ENCODE measurements at regions not wholly inside any gene's neighbourhood (a gene's known extent, or its start where the extent isn't known, plus 50 kb on each side); places are given as distances from the start of the nearest gene placed in this dataset.

DNA sequence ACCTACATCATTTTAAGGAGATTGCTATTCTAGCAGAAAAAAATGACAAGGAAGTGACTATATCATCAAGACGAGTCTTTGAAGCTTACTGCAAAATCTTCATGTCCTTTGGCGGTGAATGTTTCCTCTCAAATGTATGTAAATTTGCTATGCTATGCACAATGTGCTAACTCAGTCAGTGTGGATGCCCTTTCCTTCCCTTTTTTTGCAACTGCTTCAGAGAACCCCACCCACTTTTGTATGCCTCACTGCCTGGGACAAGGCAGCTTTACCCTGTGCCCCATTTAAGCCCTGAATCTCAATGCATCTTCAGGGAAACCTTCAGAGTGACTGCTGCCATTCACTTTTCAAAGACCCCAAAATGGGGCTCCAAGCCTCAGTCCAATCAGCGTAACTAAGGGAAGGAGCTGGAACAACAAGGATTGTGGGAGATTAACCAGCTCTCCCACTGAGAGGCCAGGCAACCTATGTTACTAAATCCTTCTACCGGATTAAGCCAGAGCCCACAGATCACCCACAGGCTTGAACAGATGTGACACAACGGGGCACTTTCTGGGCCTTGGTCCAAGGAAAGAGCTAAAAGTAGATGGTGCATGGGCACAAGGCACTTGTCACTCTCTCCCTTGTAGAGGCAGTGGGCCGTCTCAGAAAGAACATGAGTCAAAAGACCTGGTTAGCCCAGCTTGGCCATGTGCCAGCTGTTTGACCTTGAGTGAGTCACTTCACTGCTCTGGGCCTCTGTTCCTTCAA is 154.4 kb downstream of the PLPP3 start:
- Histone ChIP-seq H3K9ac (no peak overlapping the region), H3K4me1 (ENCODE audit: insufficient read depth) (no peaks in the 10 kb centered on the region), H3K79me2 (ENCODE audit: insufficient read depth) (no peaks in the 10 kb centered on the region), H3K27me3 (replicated peaks; ENCODE audit: insufficient read depth) (no peaks in the 10 kb centered on the region), H3K27ac (no peak overlapping the region), H3K9me3 (ENCODE audit: low read depth) (no peaks in the 10 kb centered on the region), H3F3A (ENCODE audit: insufficient read depth) (no peaks in the 10 kb centered on the region), H3K4me2 (ENCODE audit: unreplicated experiment) (no peak overlapping the region), H3K36me3 (ENCODE audit: low read depth) (no peaks in the 10 kb centered on the region), H3K9me2 (ENCODE audit: insufficient read depth) (no peaks in the 10 kb centered on the region), H2AFZ (no peak overlapping the region), H3K4me3 (no peak overlapping the region), H4K20me1 (ENCODE audit: insufficient read depth) (no peaks in the 10 kb centered on the region)
- no peak for TF ChIP-seq EZH2phosphoT487 (IDR thresholded peaks at IDR 0.05; ENCODE audit: insufficient read depth, low read depth)
- TF ChIP-seq EZH2 (IDR thresholded peaks at IDR 0.05; ENCODE audit: insufficient read depth, poor library complexity, severe bottlenecking), result no peak
- 90 to 92% methylated on average over 6 of the region's 6 CpGs for WGBS, 2 experiments (ENCODE audit: low coverage in 1 of 2, low lambda C conversion rate in 2 of 2, missing lambda C conversion rate in 2 of 2)
- DNase-seq, result peak; percentile 54
- in situ Hi-C loops (cut with MboI), result no loop called here

- WGBS, 2 experiments (ENCODE audit: low coverage in 1 of 2, low lambda C conversion rate in 2 of 2, missing lambda C conversion rate in 2 of 2), result 66 to 71% methylated on average over 4 of the region's 4 CpGs
- in situ Hi-C loops (cut with MboI), result no loop called here
Observed at GRCh38 chr1:56423716-56424115, 155.6 kb downstream of the PLPP3 start.

DNA sequence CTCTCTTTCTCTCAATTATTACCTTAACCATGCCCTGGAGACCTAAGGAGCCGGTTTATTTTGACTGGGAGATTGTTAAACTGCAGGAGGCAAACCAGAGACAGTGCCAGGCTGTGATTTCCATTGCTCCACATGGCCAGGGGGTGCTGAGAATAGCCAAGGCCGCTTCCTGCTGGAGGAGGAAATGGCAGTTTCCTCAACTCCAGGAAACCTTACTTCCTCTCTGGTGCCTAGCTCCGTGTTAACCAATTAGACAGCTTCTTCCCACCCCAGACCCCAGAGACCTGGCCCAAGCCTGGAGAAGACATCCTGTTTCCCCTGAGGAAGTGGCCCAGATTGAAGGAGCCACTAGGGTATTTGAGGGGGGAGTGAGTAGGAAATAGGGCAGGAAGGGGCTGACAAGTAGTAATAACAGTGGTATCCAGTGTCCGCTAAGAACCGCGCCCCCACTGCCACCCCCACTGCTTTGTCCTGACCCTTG is 161.2 kb downstream of the PLPP3 start:
- no peaks in the 10 kb centered on the region for H3K4me1 ChIP-seq (ENCODE audit: insufficient read depth)
- H3K4me3 ChIP-seq, result no peak overlapping the region
- H3K27me3 ChIP-seq (replicated peaks; ENCODE audit: insufficient read depth), result no peaks in the 10 kb centered on the region
- H3K4me2 ChIP-seq (ENCODE audit: unreplicated experiment), result no peak overlapping the region
- H4K20me1 ChIP-seq (ENCODE audit: insufficient read depth), result no peaks in the 10 kb centered on the region
- H3K9me3 ChIP-seq (ENCODE audit: low read depth), result no peaks in the 10 kb centered on the region
- H2AFZ ChIP-seq, result no peak overlapping the region
- no peaks in the 10 kb centered on the region for H3K79me2 ChIP-seq (ENCODE audit: insufficient read depth)
- H3K36me3 ChIP-seq (ENCODE audit: low read depth), result no peaks in the 10 kb centered on the region
- H3F3A ChIP-seq (ENCODE audit: insufficient read depth), result no peaks in the 10 kb centered on the region
- no peak overlapping the region for H3K9ac ChIP-seq
- H3K27ac ChIP-seq, result no peak overlapping the region
- 88 to 96% methylated on average over 6 of the region's 6 CpGs for WGBS, 2 experiments (ENCODE audit: low coverage in 1 of 2, low lambda C conversion rate in 2 of 2, missing lambda C conversion rate in 2 of 2)
- no peak for DNase-seq
- in situ Hi-C loops (cut with MboI), result no loop called here
- no peaks in the 10 kb centered on the region for H3K9me2 ChIP-seq (ENCODE audit: insufficient read depth)
- no peak for TF ChIP-seq EZH2 (IDR thresholded peaks at IDR 0.05; ENCODE audit: insufficient read depth, poor library complexity, severe bottlenecking)
- no peak for TF ChIP-seq EZH2phosphoT487 (IDR thresholded peaks at IDR 0.05; ENCODE audit: insufficient read depth, low read depth)

More at GRCh38 chr1:56423716-56424115, 155.6 kb downstream of the PLPP3 start:
- Histone ChIP-seq H3F3A (ENCODE audit: insufficient read depth) (no peaks in the 10 kb centered on the region), H3K4me1 (ENCODE audit: insufficient read depth) (no peaks in the 10 kb centered on the region), H3K9ac (no peak overlapping the region), H3K27ac (no peak overlapping the region), H3K4me3 (no peak overlapping the region), H3K36me3 (ENCODE audit: low read depth) (no peaks in the 10 kb centered on the region), H2AFZ (no peak overlapping the region), H4K20me1 (ENCODE audit: insufficient read depth) (no peaks in the 10 kb centered on the region), H3K9me3 (ENCODE audit: low read depth) (no peaks in the 10 kb centered on the region), H3K79me2 (ENCODE audit: insufficient read depth) (no peaks in the 10 kb centered on the region), H3K4me2 (ENCODE audit: unreplicated experiment) (no peak overlapping the region), H3K27me3 (replicated peaks; ENCODE audit: insufficient read depth) (no peaks in the 10 kb centered on the region), H3K9me2 (ENCODE audit: insufficient read depth) (no peaks in the 10 kb centered on the region)
- no peak for TF ChIP-seq EZH2 (IDR thresholded peaks at IDR 0.05; ENCODE audit: insufficient read depth, poor library complexity, severe bottlenecking)
- TF ChIP-seq EZH2phosphoT487 (IDR thresholded peaks at IDR 0.05; ENCODE audit: insufficient read depth, low read depth), result no peak
- DNase-seq, result no peak

GRCh38 chr1:56417646-56418045 is 161.7 kb downstream of the PLPP3 start:
- in situ Hi-C loops (cut with MboI), result no loop called here
- no peaks in the 10 kb centered on the region for H3K27me3 ChIP-seq (replicated peaks; ENCODE audit: insufficient read depth)
- no peak overlapping the region for H3K9ac ChIP-seq
- H3K27ac ChIP-seq, result no peak overlapping the region
- WGBS, 2 experiments (ENCODE audit: low coverage in 1 of 2, low lambda C conversion rate in 2 of 2, missing lambda C conversion rate in 2 of 2), result 85 to 89% methylated on average over 4 of the region's 4 CpGs
- H3K79me2 ChIP-seq (ENCODE audit: insufficient read depth), result no peaks in the 10 kb centered on the region
- no peaks in the 10 kb centered on the region for H4K20me1 ChIP-seq (ENCODE audit: insufficient read depth)
- TF ChIP-seq EZH2phosphoT487 (IDR thresholded peaks at IDR 0.05; ENCODE audit: insufficient read depth, low read depth), result no peak
- TF ChIP-seq EZH2 (IDR thresholded peaks at IDR 0.05; ENCODE audit: insufficient read depth, poor library complexity, severe bottlenecking), result no peak
- no peak overlapping the region for H3K4me3 ChIP-seq
- H3K4me1 ChIP-seq (ENCODE audit: insufficient read depth), result no peaks in the 10 kb centered on the region
- no peaks in the 10 kb centered on the region for H3F3A ChIP-seq (ENCODE audit: insufficient read depth)
- H3K9me3 ChIP-seq (ENCODE audit: low read depth), result no peaks in the 10 kb centered on the region
- H3K36me3 ChIP-seq (ENCODE audit: low read depth), result no peaks in the 10 kb centered on the region
- peak; percentile 24 for DNase-seq
- no peak overlapping the region for H2AFZ ChIP-seq
- H3K4me2 ChIP-seq (ENCODE audit: unreplicated experiment), result no peak overlapping the region
- no peaks in the 10 kb centered on the region for H3K9me2 ChIP-seq (ENCODE audit: insufficient read depth)
